HG03378 (cell line): ENCODE measurements at regions not wholly inside any gene's neighbourhood (a gene's known extent, or its start where the extent isn't known, plus 50 kb on each side); places are given as distances from the start of the nearest gene placed in this dataset.

Experiments used
- ATAC-seq: cut with Tn5 transposase; IDR thresholded peaks from one replicate; pipeline ENCODE4 v1.9.1; 2021; ENCODE audit warnings: mild to moderate bottlenecking, moderate library complexity; ENCODE audit not compliant: unreplicated experiment

DNA sequence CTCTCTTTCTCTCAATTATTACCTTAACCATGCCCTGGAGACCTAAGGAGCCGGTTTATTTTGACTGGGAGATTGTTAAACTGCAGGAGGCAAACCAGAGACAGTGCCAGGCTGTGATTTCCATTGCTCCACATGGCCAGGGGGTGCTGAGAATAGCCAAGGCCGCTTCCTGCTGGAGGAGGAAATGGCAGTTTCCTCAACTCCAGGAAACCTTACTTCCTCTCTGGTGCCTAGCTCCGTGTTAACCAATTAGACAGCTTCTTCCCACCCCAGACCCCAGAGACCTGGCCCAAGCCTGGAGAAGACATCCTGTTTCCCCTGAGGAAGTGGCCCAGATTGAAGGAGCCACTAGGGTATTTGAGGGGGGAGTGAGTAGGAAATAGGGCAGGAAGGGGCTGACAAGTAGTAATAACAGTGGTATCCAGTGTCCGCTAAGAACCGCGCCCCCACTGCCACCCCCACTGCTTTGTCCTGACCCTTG lies 161.2 kb downstream of the PLPP3 start:
- no peak for ATAC-seq

GRCh38 chr1:56417646-56418045 lies 161.7 kb downstream of the PLPP3 start:
- no peak for ATAC-seq

GRCh38 chr1:56416495-56416894 lies 162.9 kb downstream of the PLPP3 start:
- ATAC-seq = no peak

DNA sequence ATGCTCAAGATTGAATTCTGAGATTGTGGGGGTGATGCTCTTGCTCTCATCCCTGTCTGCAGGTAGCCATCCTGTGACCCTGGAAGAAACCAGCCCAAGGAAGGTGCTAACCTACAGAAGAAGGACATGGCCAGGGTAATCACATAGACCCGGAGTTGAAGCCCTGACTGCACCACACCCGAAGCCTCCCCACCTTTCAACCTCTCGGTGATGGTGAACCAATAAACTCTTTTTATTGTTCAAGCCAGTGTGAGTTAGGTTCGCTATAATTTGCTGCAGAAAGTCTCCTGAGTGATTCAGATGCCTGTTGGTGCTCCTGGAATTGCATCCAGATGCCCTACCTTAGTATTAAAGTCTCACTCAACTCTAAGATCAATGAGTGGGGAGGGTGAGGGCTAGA lies 163.6 kb downstream of the PLPP3 start:
- ATAC-seq = no peak

GRCh38 chr1:56415258-56415657 lies 164.1 kb downstream of the PLPP3 start:
- no peak for ATAC-seq

- ATAC-seq = no peak
Measured at GRCh38 chr1:56414728-56415224, 164.6 kb downstream of the PLPP3 start.

- ATAC-seq = no peak
Measured at GRCh38 chr1:56413671-56414199, 165.6 kb downstream of the PLPP3 start.

DNA sequence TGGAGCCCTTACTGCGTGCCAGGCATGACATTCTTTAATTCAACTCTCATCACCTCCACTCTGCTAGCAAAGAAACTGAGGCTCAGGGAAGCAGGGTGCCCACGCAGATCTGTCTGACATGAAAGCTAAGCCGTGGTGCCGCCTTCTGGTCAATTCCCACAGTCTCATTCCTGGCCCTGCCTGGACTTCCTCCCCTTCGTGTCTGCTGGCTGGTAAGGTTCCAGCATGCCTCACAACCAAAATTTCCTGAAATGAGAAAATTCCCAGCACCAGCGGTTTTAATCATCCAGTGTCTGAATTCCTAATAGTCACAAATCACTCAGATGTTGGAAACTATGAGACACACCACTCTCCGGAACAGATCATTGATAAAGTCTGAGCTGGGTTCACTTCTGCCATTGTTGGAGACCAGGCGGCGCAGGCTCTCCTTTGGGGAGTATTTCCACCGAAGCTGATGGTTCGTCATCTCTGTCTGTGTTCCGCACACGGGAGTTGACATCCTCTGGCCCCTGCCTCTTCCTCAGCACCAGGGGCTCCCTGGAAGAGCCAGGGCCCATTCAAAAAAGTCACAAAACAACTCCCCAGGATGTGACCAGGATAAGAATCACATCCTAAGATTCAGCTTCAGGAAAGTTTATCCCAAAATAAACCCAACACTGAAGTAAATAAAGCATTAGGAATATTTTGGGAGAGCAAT lies 167.7 kb downstream of the PLPP3 start:
- no peak for ATAC-seq

- ATAC-seq = no peak
Measured at GRCh38 chr1:56411021-56411420, 168.3 kb downstream of the PLPP3 start.

DNA sequence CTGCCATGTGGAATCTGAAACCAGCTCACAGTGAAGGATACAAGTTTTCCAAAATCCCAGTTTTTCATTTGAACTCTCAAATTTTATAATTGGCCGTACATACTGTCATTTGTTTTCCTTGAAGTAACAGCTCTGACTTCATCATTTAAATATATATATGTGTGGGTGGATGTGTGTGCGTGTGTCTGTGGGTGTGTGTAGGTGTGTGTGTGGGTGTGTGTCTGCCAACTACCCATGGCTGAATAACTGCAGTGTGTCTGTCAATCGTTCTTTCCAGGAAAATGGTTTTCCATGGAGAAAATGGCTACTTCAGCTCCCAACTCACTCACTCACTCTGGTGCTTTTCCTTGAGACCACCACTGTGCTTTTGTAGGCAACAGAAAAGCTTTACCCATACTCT lies 169.0 kb downstream of the PLPP3 start:
- ATAC-seq = no peak

GRCh38 chr1:56409112-56409691 lies 170.2 kb downstream of the PLPP3 start:
- ATAC-seq = no peak

DNA sequence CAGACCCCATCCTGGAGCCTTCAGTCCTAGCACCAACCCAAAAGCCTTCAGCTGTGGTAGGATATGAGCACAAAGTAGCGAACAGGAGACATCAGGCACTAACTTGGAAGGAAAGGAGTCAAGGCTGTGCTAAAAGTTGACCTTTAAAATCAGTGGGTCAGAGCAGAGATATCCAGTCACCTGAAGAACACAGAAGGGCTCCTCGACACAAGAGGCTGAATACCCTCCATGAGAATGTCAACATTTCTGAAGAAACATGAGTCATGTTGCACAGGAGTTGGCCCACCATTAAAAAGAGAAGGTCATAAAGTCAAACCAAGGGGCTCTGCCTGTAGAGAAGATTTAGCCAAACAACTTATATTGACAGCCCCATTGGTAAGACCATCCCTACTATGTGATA lies 172.5 kb downstream of the PLPP3 start:
- no peak for ATAC-seq

- ATAC-seq = no peak
Measured at GRCh38 chr1:56404561-56405030, 174.8 kb downstream of the PLPP3 start.

- ATAC-seq = no peak
Measured at GRCh38 chr1:56404066-56404465, 175.3 kb downstream of the PLPP3 start.

GRCh38 chr1:56403321-56403720 lies 176.0 kb downstream of the PLPP3 start:
- ATAC-seq = no peak

DNA sequence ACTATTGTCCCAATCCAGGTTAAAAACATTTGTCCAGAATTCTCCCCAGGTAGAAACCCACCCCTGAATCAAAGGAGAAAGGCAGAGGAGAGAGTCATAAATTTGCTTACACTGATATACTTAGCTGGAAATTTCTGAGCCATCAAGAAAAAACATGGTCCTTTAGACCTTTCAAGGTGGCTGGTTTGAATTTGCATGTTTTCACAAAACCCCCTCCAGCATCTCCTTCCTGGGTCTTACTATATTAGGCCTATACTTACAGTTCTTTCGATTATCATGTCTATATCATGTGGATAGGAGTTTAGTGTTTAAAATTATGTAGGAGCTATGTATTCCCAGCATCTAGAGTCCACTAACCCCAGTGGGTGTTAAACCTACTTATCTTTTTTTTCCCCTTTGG lies 178.2 kb downstream of the PLPP3 start:
- no peak for ATAC-seq

- ATAC-seq = no peak
Measured at GRCh38 chr1:56400526-56400925, 178.8 kb downstream of the PLPP3 start.

DNA sequence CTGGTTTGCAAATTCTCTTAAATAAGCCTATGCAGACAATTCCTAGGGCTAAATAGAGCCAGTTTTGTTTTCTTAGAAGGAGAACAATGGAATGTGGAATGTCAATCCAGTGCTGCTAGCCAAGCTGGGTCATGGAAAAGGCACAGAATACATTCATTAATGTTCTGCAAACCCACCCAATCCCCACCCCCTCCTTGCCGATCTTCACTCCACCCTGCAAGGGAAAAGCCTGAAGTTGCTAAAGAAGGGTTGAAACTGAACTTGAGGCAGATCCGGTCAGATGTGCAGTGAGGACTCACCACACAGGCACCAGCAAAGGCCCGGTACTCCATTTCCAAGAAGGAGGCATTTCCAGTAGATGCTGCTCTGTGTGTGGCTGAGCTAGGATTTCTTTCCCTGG lies 179.6 kb downstream of the PLPP3 start:
- no peak for ATAC-seq

DNA sequence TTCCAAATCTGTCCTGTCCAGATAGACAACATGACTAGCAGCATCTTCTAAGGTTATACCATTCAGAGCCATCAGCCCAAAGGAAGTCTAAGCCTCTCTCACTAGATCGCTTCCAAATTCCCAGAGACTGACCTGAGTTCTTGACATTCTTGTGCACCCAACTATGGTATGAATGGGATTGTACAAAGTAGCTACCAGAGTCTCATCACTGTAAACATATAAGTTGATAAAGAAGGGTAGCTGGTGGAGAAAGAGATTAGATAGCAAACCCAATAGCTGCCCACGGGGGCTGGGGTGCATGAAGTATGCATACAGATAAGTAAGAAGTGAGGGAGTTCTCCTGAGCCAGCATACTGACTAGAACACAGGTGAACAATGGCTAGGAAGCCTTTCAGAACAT lies 180.0 kb downstream of the PLPP3 start:
- ATAC-seq = no peak

DNA sequence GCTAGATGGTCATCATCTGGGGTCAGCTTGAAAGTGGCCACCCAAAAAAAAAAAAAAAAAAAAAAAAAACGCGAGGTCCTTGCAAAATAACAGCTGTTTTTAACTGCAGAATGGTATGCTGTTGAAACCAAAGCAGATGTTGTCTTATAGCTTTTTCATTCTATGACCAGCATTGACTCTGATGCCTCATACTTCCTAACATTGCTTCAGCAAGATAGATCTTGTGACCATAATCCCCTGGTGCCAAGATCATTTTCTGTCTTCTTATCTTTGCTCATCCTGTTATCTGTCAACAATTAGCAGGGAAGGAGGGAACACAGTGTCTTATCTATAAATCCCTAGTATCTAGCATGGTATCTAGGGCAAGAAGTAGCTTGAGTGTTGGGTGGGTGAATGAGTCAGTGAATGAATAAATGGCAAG lies 181.5 kb downstream of the PLPP3 start:
- ATAC-seq = no peak

- no peak for ATAC-seq
Measured at GRCh38 chr1:56397409-56397808, 182.0 kb downstream of the PLPP3 start.

DNA sequence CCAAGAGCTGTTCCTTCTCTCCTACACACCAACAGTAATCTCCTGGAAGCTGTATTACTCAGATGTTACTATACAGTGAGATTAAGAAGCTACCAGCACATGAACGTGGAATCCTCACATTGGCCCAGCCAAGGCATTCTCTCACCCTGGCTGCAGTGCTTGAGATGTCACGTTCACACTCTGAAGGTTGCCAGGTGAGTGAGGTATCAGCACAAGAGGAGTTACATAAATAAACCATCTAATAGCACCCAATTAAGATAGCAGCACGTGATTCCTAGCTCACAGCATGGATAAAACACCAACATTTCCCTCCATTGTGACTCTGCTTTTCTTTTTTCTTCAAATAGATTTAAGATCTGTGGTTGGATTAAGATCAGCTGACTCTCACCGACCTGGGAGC lies 182.8 kb downstream of the PLPP3 start:
- no peak for ATAC-seq
